T-helper 9 cell (primary cell): ENCODE measurements at regions not wholly inside any gene's neighbourhood (a gene's known extent, or its start where the extent isn't known, plus 50 kb on each side); places are given as distances from the start of the nearest gene placed in this dataset.

Experiments
- DNase-seq: peaks from one replicate; pipeline ENCODE4 v3.0.0-alpha.2; 2020

DNA sequence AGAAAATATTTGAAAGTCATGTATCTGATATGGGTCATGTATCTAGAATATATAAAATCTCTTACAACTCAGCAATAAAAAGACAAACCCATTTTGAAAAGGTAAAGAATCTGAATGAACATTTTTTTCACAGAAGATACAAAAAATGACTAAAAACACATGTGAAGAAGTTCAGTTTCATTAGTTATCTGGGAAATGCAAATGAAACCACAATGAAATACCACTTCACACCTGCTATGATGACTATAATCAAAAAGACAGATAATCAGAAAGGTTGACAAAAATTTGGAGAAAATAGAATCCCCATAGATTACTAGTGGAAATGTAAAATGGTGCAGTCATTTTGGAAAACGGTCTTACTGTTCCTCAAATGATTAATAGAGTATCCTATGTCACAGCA is 631.0 kb downstream of the MRPL39 start:
- DNase-seq, result no peak

DNA sequence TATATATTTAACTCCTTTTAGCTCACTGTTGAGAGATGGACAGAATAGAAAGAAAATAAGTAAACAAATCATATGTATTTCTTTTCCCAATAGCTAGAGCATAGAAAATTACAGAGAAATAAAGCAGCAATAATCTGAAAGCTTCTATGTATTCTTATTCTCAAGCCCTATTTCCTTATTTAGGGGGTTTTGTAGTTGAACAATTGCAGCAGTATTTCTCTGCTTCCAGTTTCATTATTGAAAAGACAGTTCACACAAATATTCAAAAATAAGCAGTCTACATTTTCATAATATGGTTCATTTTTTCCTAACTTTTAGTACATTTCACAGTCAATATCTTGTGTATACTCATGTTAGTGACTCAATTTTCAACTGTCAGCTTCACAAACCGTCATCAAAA is 638.2 kb downstream of the MRPL39 start:
- no peak for DNase-seq

DNA sequence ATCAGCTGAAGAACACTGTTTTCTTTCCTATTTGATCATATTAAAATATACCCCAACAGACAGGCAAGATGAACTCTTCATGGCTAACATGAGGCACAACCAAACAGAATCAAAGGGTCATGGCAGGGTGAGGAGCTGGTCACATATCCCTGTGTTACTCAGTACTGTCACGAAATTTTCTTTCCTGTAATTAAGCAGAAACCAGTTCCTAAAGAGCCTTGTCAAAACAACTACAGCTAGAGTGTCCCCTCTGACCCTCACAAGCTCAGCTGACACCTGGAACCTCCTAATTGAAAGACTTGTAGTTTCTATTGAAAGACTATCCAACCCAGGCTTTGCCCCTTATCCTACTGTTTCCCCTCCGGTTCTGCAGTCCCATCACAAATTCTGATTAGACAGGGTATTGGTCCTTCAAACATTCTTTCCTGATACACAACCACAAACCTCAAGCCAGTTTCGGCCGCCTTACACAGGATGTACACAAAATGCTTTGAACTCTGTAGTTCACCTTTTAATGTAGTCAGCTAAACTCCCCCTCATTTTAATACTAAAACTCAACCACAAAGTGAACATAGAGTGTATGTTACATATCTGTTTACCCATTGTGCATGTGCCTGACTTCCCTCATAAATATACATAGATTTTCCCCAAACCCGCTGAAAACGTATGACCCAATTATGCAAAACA is 651.9 kb downstream of the MRPL39 start:
- DNase-seq, result no peak

DNA sequence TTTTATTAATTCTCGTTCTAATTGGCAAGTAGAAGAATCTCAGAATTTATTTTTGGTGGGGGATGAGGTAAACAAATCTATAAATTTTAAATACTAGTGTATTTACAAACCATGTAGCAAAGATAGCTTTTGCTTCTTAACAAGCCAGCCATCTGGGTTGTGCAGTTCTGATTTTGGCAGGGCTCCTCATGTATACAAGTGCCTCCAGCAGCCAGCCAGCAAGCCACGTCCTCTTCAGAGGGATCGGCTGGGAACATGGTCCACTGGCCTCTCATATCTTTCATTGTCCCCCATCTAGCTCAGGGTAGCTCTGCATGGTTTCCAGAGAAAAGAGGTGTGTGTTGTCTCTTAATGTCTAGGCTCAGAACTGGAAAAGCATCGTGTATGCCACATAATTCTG is 659.1 kb downstream of the MRPL39 start:
- no peak for DNase-seq

DNA sequence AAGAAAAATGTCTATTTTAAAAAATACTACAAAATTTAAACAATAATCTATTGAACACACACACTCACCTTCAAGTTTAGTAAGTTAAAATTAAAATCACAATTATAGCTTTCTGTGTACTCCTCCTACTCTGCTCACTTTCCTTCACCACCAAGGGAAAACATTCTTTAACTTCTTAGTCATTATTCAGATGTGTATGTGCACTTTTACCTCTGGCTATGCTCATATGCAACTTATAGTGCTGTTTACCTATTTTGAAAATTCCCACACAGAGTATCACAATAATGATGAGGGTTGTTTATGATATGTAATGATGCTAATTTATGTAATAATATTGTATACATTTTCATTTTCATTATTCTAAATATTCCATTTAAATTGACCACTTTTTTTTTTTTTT is 661.4 kb downstream of the MRPL39 start:
- no peak for DNase-seq

DNA sequence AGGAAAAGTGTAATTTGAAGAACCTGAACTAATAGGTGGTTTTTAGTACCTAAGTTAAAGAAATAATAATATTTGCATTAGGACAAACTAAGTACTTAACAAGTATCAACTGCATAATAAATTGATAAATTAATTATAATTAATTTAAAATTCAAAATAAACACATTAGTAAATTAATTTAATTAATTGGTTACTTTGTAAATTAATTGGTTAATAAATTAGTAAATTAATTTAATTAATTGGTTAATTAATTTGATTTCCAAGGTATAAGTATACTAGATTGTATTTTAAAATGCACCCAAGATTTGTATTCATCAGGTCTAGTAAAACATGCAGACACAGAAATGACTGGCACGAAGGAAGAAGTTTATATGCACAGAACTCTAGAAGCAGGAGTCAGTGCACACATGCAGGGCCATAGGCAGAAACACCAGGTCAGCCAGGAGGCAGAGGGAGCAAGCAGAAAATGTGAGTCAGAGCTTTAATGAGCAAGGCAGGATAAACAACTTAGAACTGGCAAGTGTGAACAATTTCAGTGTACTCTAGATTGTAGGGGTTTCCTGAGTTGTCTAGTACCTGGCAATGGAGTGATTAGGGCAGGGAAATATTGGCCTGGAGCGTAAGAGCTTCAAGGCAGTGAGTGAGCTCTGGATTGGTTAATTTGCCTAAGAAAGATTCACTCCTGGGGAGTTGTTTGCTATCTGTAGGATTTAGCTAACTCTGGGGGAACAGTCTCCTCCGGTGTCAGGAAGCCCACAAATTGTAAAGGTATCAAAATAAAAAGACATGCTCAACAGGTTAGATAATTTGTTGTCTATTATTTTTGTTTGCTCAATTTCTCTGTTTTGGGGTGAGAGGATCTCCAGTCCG is 665.7 kb downstream of the MRPL39 start:
- no peak for DNase-seq

DNA sequence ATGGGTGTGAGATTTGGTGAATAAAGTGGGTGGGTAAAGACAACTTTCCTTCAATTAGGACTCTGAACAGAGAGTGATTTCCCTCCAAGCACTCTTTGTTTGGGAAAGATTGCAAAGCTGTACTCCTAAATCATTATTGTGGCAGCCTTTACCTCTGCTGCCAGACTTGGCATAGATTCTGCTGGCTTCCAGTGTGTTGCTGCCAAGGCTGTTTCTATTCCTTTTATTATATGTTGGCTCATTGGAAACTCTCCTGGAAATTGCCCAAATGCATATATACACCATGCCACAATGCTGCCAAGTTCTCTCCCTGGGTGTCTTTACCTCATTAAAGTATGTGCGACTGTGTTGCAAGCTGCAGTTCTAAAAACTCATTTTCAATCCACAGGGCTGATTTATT is 668.0 kb downstream of the MRPL39 start:
- no peak for DNase-seq

DNA sequence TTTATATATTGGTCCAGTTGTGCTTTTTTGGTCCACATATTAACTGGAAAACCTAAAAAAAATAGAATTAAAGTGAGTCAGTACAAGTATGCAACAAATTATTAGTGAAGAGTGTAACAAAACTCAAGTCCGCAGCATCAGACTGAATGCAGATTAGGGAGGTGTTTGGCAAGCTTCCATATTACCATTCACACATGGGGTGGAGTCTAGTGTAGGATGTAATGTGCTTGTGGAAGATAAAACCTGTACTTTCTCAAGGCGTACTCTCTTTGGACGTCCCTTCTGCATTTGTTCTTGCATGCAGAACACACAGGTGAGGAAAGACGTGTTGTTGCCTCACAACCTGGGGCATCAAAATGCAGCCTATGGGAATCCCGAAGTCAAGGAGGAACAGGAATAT is 668.7 kb downstream of the MRPL39 start:
- no peak for DNase-seq

DNA sequence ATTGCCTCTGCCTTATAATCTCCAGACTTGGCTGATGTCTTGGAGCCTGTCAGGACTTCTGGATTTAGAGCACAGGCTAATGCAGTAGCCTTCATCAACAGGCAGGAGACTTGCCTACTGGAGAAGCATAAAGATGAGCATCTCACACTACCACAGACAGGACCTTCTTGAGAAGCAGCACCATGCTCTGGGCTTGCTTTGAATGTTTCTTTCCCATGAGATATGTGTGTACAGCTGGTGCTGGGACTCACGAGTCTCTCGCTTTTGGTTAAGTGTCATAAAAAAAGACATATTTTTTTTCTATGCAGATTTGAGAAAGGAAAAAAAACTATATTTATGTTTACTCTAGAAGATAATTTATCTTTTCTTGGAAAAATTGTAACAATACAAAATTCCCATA is 671.3 kb downstream of the MRPL39 start:
- DNase-seq, result no peak

DNA sequence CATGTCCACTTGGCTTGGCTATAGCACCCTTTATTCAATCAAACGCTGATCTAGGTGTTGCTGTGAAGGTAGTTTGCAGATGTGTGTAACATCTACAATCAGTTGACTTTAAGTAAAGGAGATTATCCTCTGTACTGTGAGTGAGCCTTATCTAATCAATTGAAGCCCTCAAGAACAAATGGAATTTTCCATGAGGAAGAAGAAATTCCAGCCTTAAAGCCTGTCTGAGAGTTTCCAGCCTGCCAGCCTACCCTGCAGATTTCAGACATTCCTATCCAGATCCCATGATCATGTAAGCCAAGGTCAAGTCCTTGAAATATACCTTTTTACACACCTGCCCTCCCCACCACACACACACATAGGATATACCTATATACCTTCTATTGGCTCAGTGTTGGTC is 696.7 kb downstream of the MRPL39 start:
- DNase-seq, result no peak

DNA sequence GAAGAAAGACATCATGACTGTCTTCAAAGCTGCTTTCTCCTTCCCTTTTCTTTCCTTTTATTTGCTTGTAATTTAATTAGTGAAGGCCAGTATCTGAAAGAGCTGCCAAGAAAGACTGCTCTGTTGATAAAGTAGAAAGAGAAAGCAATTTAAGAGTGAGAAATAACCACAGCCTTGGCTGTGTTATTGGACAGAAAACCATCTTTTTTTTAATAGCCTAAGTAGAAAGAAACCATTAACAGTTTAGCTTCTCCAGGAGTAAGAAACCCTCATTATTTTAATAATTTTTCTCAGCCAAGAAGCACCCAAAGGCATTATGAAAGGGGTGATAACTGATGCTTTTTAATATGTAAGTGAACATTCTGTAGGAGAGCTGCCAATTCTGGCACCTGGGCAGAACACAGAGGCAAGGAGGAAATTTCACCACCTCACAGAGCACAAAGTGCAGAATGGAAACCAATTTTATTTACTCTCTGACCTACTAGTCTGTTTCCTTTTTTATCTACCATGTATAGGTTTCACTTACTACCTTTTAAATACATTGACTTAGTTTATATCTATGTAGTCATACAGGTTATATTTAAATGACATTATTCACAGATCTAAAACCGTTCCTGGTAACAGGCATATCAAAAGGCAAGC is 703.2 kb downstream of the MRPL39 start:
- DNase-seq, result no peak

DNA sequence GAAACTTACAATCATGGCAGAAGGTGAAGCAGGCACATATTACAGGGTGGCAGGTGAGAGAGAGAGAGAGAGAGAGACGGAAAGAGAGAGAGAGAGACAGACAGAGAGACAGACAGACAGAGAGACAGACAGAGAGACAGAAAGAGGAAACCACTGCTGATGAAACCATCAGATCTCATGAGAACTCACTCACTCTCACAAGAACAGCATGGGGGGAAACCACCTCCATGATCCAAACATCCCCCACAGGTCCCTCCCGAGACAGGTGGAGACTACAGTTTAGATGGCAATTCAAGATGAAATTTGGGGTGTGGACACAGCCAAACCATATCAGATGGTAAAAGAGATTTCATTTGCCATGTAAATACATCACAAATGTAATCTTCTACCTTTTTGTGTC is 708.1 kb downstream of the MRPL39 start:
- DNase-seq, result no peak

DNA sequence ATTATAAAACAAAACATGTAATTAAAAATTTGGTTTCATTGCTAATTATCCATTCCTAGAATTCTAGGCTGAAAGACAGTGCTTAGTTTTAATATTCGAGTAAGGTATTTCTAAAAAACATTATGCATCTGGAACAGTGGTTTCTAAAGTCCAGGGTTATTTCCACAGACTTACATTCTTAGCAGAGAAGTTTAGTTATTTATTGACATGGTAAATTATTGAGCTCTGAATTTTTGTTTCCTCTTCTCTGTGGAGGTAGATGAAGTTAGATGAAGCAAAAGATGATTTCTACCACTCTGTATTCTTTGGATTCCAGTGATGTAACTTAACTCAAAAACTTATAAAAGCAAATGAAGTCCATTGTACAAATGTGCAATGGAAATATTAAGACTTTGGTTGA is 709.4 kb downstream of the MRPL39 start:
- DNase-seq, result no peak

DNA sequence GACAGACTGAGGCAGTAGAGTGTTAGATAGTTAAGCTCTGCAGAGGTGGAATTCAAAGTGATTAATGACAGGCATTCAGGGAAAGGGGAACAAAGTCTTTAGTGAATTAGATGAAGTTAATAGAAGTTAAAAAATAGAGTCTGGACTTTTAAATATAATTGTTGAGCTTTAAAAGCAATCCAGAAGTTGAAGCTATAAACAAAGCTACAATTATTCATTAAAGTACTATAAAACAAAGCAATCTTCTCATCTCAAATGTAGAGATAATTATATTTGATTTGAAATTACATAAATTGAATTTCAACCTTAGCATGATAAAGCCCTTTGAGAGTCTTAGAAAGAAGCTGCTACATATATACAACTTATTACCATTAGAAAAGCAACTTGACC is 710.6 kb downstream of the MRPL39 start:
- no peak for DNase-seq

DNA sequence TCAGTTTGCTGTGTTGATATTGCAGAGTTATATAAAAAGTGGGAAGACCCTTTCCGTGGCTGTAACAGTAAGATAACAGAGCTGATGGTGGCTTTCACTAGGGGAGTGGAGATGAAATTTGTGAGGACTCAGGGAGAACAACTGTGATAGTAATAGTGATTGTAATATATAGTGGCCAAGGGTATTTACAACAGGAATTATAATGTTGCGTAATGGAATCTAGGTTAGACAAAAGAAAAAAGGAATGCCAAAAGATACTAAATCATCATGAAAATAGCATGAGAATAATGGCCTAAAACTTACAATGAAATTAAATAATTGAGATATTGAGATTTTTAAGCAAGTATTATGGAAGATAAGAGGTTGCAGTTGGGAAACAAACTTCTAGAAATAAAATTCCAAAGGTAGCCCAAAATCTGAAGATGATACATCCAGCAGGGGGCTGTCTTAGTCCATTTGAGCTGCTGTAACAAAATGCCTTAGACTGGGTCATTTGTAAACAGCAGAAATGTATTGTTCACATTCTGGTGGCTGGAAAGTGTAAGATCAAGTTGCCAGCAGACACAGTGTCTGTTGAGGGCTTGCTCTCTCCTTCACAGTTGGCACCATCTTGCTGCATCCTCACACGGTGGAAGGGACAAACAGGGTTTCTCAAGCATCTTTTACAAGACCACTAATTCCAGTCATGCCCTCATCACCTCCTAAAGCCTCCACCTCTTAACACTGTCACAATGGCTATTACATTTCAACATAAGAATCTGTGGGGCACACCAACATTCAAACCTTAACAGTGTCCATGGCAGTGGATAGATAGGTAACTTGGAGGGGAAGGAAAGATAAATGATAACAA is 711.2 kb downstream of the MRPL39 start:
- DNase-seq, result no peak

DNA sequence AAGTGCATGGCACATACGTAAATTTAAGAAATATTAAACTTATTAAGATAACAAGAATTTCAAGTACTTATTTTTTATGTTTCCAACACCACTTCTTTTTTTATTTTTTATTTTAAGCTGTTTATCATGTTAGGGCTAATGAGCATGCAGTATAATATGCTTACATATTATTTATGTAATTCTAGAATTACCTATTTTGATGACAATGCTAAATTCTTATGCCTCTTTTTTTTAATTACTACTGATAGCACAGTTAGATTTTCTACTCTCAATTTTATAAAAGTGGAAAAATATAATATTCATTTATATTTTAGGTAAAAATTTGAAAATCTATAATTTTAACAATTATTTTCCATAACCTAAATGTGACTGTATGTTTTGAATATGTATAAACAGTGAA is 713.0 kb downstream of the MRPL39 start:
- no peak for DNase-seq

DNA sequence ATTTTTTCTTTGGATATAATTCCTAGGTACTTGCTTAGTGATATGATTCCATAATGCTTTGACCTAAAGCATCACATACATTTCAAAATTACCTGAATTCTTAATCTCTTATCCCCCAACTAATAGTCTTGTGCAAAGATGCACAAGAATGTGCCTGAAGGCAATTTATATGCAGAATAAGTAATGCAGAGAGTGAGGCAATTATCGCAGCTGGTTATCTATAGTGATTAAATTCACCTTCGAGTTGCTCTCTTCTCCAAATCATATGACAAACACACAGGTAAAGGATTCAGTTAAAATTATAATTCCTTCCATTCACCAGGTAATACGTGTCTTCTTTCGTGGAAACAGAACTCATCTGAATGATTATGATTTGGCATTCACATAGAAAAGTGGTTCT is 717.3 kb downstream of the MRPL39 start:
- DNase-seq, result no peak

DNA sequence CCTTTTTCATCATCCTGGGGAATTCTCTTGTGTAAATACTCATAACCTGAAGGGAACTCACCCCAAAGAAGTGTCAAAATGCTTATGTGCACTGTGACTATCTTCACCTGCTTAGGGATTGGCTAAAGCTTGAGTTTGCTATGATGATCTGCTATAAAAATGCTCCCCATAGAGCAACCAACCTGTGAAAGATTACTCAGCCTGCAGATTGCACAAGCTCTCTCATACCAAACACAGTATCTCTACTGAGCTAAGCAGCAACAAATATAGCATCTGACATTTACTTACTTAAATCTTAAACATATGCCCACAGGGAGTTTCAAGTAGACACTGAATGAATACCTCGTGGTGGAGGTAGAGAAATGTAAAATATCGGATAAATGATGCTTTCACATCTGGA is 725.8 kb downstream of the MRPL39 start:
- DNase-seq, result no peak

DNA sequence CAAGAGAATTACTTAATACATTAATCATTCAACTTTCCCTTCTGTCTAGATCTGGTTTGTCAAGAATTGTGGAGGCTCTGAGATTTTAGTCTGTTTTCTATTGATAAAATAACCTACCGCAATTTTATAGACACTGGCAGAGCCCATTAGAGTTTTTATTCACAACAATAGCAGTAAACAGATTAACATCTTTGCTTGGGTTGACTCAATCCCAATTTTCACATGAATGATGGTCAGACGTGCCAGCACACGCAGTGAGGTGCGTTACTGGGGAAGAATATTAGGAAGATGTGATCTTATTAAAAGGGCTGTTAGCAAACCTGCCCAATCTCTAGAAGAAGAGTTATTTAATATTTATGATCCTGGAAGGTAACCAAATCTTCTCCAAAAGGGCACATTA is 736.6 kb downstream of the MRPL39 start:
- no peak for DNase-seq

DNA sequence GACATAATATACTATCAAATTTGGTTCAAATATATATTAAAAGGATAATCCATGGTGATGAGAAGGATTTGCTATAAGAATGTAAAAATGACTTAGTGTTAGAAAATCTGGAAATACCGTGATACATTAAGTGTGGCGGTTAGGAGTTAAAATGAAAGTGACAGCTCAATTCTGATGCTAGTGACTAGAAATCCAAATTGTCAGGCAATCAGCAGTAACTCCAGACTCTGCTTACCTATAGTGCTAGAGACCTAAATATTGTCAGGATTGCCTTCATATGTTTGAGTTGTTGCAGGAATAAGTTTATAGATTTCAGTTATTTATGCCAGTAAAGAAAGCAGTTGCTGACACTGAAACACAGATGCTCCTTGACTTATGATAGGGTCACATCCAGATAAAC is 737.4 kb downstream of the MRPL39 start:
- DNase-seq, result no peak

DNA sequence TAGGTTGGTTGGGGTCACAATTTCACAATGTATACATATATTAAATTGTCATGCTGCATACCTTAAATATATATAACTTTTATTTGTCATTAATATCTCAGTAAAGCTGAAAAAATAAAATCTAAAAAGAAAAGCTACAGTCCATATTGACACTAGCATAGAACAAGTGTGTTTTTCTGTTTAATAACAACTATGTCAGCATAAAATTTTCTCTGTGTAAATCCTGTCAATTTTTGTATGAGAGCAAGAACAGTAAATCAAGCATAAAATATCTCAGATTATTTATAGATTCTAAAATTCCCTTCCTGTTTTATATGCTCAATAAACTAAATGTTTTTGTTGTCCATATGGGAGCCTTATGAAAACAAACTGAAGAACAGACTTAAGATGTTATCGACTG is 739.2 kb downstream of the MRPL39 start:
- DNase-seq, result no peak

DNA sequence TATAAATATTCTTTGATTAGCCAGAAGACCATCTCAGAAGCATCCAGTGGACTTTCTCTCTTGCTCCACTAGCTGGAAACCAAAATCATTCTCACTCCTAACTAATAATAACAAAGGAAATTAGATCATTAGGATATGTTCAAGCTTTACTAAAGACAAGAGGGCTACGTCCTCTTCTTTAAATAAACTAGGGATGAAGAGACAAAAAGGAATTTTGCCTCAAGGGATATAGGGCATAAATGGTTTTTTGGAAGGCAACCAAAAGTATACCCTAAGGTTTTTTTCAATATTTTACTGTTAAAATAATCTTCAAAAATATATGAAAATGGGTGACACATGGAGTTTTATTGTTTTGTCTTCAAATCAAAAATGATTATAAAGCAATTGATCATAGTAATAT is 745.8 kb downstream of the MRPL39 start:
- no peak for DNase-seq

DNA sequence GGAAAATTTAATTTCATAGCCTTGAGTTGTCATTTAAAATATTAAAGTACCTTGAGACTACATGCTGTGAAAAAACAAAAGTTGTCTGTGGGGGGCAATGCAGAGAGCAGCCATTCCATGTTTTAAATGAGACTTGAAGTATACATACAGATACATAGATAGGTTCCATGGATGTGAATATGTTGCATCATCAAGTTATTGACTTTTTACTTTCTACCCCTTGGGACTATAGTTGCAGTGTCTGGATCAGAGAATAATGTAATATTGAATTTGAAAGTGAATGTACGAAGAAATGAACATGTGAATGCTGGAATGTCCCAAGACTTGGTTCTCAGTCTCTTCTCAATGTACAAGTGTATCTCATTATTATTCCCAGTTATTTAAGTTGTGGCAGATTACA is 751.0 kb downstream of the MRPL39 start:
- DNase-seq, result no peak
